ENCODE measurements at regions not wholly inside any gene's neighbourhood (a gene's known extent, or its start where the extent isn't known, plus 50 kb on each side); places are given as distances from the start of the nearest gene placed in this dataset.

GRCh38 chr6:126529637-126530362 lies 189.9 kb downstream of the CENPW start:
- TF ChIP-seq CTCF (IDR thresholded peaks at IDR 0.05): no peak
- no peak for TF ChIP-seq POLR2A (IDR thresholded peaks at IDR 0.05)
